IPS DF 4.7 (cell line): ENCODE measurements at regions not wholly inside any gene's neighbourhood (a gene's known extent, or its start where the extent isn't known, plus 50 kb on each side); places are given as distances from the start of the nearest gene placed in this dataset.

ENCODE experiments used
- DNase-seq: peaks from one replicate; pipeline ENCODE4 v3.0.0-alpha.2; 2013; ENCODE audit warnings: low spot score; ENCODE audit errors: extremely low read depth

DNA sequence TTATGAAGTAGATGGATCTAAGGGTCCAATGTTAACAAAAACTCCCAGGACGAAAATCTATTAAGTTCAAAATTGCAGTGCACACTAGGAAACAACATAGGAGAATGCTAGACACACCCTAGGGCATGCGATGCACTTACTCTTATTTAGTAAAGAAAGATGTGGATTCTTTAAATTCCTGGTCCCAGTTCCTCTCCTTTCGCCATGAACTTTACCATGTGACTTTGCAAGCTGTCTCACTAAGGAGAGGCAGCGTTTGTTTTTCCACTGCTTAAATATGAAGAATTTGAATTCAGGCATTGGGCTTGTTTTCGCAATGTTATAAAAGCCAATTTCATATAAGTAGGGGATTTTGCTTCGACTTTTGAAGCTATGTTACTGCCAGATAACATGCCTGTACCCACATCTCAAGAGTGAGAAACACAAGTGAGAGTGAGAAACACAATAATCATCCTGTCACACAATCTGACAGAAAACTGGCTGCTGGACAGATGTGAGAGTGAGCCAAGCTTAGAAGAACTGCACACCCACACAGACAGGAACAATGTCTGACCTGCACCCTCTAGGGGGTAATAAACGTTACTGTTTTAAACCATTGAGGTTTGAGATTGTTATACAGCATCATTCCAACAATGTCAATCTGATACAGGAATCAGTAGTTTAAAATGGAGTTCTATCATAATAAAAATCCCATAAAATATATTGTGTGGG lies 1308.4 kb downstream of the SLITRK5 start:
- DNase-seq, result no peak

DNA sequence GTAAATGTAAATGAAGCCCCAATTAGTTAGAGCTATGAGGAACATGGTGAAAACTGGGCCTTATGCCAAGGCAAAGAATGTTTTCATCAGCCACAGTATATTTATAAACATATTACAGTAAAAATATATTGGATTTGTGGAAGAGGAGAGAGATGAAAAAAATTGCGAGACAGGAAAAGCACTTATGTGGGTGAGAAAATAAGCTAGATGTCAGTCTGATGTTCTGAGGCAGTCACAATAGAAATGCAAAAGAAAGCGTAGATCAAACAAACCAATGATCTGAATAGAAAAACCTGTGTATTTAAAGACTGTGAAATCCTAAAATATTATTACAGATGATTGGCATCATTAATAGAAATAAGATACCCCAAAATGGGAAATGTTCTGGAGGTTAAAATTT lies 1332.5 kb downstream of the SLITRK5 start:
- no peak for DNase-seq

GRCh38 chr13:89011615-89012014 lies 1340.4 kb downstream of the SLITRK5 start:
- no peak for DNase-seq

GRCh38 chr13:89027694-89028306 lies 1356.6 kb downstream of the SLITRK5 start:
- DNase-seq, result no peak

GRCh38 chr13:89029062-89029461 lies 1357.9 kb downstream of the SLITRK5 start:
- no peak for DNase-seq

- DNase-seq, result no peak
These were observed 1362.8 kb downstream of the SLITRK5 start for GRCh38 chr13:89034015-89034414.

GRCh38 chr13:89052699-89053098 lies 1381.5 kb downstream of the SLITRK5 start:
- DNase-seq, result no peak

- no peak for DNase-seq
These were observed 1382.2 kb downstream of the SLITRK5 start for GRCh38 chr13:89053418-89053817.

GRCh38 chr13:89057274-89057673 lies 1386.1 kb downstream of the SLITRK5 start:
- no peak for DNase-seq

GRCh38 chr13:89057862-89058261 lies 1386.7 kb downstream of the SLITRK5 start:
- no peak for DNase-seq

GRCh38 chr13:89061821-89062220 lies 1390.7 kb downstream of the SLITRK5 start:
- no peak for DNase-seq

DNA sequence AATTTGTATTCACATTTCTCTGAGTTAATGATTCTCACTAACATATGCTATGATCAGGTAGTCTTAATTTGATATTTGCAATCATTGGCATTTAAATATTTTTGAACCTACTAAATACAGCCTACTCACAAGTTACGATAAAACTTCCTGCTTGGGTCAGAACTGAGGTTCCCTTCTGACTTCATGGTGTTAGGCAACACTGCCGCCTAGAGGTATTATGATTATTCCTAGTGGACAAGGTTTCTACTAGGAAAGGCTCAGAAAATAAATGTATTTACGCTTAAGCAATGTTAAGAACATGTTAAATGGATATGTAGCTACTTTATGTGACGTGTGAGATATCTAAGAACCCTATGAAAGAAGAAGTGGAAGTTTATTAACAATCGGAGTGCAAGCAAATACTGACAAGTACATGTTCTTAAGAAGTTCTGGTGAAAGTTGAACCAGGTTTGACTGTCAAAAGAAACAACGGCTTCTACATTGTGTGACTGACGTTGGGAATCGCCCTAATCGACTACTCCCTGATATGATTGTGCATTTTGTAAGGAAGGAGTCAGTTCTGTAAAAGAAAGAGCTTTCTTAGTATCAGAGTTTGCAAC lies 1395.8 kb downstream of the SLITRK5 start:
- peak; percentile 33 for DNase-seq

GRCh38 chr13:89072979-89073378 lies 1401.8 kb downstream of the SLITRK5 start:
- DNase-seq, result no peak

DNA sequence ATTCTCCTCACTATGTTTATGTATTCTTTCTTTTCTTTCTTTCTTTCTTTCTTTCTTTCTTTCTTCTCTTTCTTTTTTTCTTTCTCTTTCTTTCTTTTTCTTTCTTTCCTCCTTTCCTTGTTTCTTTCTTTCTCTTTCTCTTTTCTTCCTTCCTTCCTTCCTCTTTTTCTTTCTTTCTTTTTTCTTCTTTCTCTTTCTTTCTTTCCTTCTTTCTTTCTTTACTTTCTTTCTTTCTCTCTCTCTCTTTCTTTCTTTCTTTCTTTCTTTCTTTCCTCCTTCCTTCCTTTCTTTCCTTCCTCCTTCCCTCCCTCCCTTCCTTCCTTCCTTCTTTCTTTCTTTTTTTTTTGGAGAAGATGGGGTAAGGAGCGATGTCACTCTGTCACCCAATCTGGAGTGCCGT lies 1405.5 kb downstream of the SLITRK5 start:
- no peak for DNase-seq

DNA sequence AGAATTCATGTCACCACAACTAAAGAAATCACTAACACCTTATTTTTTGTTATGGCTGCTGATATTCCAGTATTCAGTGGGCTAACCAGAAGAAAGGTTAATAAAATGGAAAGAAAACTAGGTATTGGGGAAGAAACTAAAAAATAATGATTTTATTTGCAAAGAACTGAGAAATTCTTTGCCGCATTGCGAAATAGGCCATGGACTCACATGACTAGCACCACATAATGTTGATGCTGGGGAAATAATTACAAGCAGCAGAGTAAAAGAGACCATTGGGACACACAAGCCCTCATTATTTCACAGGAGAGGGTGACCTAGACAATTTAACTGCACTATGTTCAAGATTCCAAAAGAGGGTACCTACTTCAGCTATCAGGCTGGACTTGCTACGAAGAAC lies 1411.5 kb downstream of the SLITRK5 start:
- DNase-seq, result no peak

DNA sequence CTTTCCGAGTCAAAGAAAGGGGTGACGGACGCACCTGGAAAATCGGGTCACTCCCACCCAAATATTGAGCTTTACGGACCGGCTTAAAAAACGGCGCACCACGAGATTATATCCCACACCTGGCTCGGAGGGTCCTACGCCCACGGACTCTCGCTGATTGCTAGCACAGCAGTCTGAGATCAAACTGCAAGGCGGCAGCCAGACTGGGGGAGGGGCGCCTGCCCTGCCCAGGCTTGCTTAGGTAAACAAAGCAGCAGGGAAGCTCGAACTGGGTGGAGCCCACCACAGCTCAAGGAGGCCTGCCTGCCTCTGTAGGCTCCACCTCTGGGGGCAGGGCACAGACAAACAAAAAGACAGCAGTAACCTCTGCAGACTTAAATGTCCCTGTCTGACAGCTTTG lies 1416.9 kb downstream of the SLITRK5 start:
- DNase-seq, result peak; percentile 2

- DNase-seq, result no peak
These were observed 1426.8 kb downstream of the SLITRK5 start for GRCh38 chr13:89097994-89098393.

DNA sequence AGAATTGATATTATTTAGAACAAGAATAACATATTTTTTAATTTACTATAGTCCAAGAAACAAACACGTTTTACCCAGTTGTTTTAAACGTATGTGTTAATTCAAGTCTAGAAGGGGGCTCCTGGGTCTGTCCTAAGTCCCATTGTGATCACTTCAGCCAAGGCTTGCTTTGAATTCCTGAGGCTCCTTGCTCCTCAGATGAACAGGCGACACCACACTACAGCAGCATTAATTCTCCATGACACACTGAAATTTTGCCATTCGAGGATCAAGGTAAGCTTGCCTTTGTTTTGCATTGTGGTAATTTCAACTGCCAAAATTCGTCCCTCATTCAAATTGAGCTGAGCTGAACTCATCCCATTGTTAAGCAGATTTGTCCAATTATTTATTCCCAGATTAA lies 1442.6 kb downstream of the SLITRK5 start:
- peak; percentile 28 for DNase-seq

GRCh38 chr13:89115307-89115706 lies 1444.1 kb downstream of the SLITRK5 start:
- DNase-seq, result no peak

GRCh38 chr13:89136678-89137077 lies 1465.5 kb downstream of the SLITRK5 start:
- no peak for DNase-seq

DNA sequence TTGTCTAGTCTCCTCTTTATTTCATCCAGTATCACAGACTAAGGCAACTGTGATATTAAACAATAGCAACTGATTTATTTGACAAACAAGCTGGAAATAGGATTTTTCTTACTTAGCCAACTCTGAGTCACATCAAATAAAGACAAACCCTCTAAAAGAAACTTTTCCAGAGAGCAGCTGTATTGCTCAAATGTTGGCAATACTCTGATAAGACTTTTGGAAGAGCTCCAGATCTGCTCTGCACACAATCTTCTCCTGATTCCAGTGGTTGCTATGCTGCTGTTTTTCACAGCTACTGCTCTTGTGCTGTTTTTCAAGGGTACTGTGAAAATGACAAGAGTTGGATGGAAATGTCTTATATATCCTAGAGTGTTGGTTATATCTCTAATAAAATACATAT lies 1479.2 kb downstream of the SLITRK5 start:
- no peak for DNase-seq

- DNase-seq, result no peak
These were observed 1482.8 kb downstream of the SLITRK5 start for GRCh38 chr13:89153941-89154340.

- DNase-seq, result no peak
These were observed 1491.9 kb downstream of the SLITRK5 start for GRCh38 chr13:89163096-89163495.
